ENCODE measurements at regions not wholly inside any gene's neighbourhood (a gene's known extent, or its start where the extent isn't known, plus 50 kb on each side); places are given as distances from the start of the nearest gene placed in this dataset.

DNA sequence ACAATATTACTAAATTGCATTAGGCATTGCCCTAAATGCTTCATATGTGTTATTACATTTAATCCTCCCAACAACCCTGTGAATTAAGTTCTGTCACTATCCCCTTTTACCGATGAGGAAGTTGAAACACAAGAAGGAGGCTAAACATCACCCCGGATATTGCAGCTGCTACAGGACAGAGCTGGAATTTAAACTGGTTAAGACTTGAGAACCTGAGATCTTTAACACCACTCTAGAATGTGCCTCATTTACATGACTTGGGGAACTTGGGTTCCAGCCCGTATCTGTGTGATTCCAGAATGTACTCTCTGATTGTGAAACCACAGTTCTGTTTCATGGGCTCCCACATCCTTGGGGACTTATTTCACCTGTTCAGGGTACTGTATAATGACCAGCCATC, 165.1 kb upstream of the PPARGC1A start:
- TF ChIP-seq ARNTL (CRISPR knock-in tag; IDR thresholded peaks at IDR 0.05; ENCODE audit: borderline replicate concordance, low read depth) (no peak), PPARA (CRISPR knock-in tag; IDR thresholded peaks at IDR 0.05; ENCODE audit: borderline replicate concordance) (no peak), ZNF8 (CRISPR knock-in tag; IDR thresholded peaks at IDR 0.05) (no peak), SNAI2 (CRISPR knock-in tag; IDR thresholded peaks at IDR 0.05) (no peak)
